SK-N-SH (cell line): ENCODE measurements at regions not wholly inside any gene's neighbourhood (a gene's known extent, or its start where the extent isn't known, plus 50 kb on each side); places are given as distances from the start of the nearest gene placed in this dataset.

Source experiments
- ELF1 ChIP-seq: IDR thresholded peaks from 2 replicates; pipeline ENCODE4 v1.4.0; 2012
- EP300 ChIP-seq, 2 experiments: IDR thresholded peaks; 2 replicates each; pipeline versions ENCODE4 v1.4.0 to v1.6.1; 2012; ENCODE audit warnings: borderline replicate concordance in 1 of 2, low read depth in 1 of 2, low read length in 1 of 2
- FOSL2 ChIP-seq: IDR thresholded peaks from 2 replicates; pipeline ENCODE4 v1.4.0; 2012; ENCODE audit warnings: low read depth, mild to moderate bottlenecking, moderate library complexity, borderline replicate concordance
- FOXM1 ChIP-seq: IDR thresholded peaks from 2 replicates; pipeline ENCODE4 v1.4.0; 2012; ENCODE audit warnings: low read depth, mild to moderate bottlenecking
- MEF2A ChIP-seq: IDR thresholded peaks from 2 replicates; pipeline ENCODE4 v1.4.0; 2012; ENCODE audit warnings: low read depth, borderline replicate concordance
- MXI1 ChIP-seq: IDR thresholded peaks from 2 replicates; pipeline ENCODE4 v1.6.1; 2012; ENCODE audit warnings: mild to moderate bottlenecking, low read depth, low read length, improper control_type of control experiment
- NFIC ChIP-seq: IDR thresholded peaks from 2 replicates; pipeline ENCODE4 v1.4.0; 2012; ENCODE audit warnings: borderline replicate concordance
- RAD21 ChIP-seq: IDR thresholded peaks from 2 replicates; pipeline ENCODE4 v1.6.1; 2012; ENCODE audit warnings: mild to moderate bottlenecking, low read length
- SIN3A ChIP-seq: IDR thresholded peaks from 2 replicates; pipeline ENCODE4 v1.6.1; 2012; ENCODE audit warnings: low read depth, mild to moderate bottlenecking, low read length, moderate library complexity, borderline replicate concordance
- TAF1 ChIP-seq: IDR thresholded peaks from 2 replicates; pipeline ENCODE4 v1.6.1; 2012; ENCODE audit warnings: low read depth, mild to moderate bottlenecking, low read length, moderate library complexity, borderline replicate concordance
- TEAD4 ChIP-seq: IDR thresholded peaks from 2 replicates; pipeline ENCODE4 v1.4.0; 2012; ENCODE audit warnings: mild to moderate bottlenecking, borderline replicate concordance; ENCODE audit not compliant: insufficient read depth
- YY1 ChIP-seq: IDR thresholded peaks from 2 replicates; pipeline ENCODE4 v1.4.0; 2012; ENCODE audit warnings: low read depth, mild to moderate bottlenecking
- TF ChIP-seq, protein P1 (sequence below): fragments of 200-600 bp; sonication (generic); IDR thresholded peaks from 2 replicates; pipeline ENCODE4 v1.6.1; 2017; ENCODE audit warnings: antibody characterized with exemption, mild to moderate bottlenecking, moderate library complexity

DNA sequence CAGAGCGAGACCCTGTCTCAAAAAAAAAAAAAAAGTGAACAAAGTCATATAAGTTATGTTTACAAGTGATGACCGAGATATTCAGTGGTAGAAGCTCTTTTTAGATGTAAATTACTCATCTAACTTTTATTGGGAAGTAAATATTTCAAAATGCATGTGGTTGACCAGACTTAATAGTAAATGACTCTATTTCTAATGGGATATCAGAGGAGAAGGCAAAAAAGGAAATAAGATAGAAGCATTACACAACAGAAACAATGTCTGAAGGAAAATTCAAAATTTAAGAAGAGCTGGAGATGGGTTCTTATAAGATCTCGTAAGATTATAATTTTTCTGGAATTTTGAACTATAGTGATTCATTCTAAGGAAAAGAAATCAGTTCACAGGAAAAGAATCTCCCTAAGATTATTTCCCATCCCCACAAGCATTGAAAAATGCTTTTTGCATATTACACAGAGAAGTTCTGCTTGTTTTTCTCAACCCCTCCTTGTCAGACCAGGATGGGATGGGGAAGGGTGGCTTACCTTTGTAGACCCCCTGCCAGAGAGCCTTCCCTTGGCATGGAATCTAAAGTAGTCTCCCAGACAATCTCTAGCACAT lies 63.1 kb upstream of the STK38L start:
- TF ChIP-seq SIN3A (no peak), TEAD4 (no peak), FOXM1 (no peak), RAD21 (no peak), MXI1 (no peak), MEF2A (no peak), NFIC (no peak), FOSL2 (no peak), YY1 (no peak), EP300 (IDR thresholded peaks at IDR 0.05; ENCODE audit: borderline replicate concordance in 1 of 2, low read depth in 1 of 2, low read length in 1 of 2) (no peak), ELF1 (no peak), TAF1 (no peak)
- TF ChIP-seq, protein P1, sequence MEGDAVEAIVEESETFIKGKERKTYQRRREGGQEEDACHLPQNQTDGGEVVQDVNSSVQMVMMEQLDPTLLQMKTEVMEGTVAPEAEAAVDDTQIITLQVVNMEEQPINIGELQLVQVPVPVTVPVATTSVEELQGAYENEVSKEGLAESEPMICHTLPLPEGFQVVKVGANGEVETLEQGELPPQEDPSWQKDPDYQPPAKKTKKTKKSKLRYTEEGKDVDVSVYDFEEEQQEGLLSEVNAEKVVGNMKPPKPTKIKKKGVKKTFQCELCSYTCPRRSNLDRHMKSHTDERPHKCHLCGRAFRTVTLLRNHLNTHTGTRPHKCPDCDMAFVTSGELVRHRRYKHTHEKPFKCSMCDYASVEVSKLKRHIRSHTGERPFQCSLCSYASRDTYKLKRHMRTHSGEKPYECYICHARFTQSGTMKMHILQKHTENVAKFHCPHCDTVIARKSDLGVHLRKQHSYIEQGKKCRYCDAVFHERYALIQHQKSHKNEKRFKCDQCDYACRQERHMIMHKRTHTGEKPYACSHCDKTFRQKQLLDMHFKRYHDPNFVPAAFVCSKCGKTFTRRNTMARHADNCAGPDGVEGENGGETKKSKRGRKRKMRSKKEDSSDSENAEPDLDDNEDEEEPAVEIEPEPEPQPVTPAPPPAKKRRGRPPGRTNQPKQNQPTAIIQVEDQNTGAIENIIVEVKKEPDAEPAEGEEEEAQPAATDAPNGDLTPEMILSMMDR, result no peak
